ENCODE measurements at regions not wholly inside any gene's neighbourhood (a gene's known extent, or its start where the extent isn't known, plus 50 kb on each side); places are given as distances from the start of the nearest gene placed in this dataset.

- Histone ChIP-seq H3K36me3 (no peaks in the 10 kb centered on the region), H3K27ac (no peak overlapping the region), H3K9me3 (ENCODE audit: severe bottlenecking) (no peaks in the 10 kb centered on the region), H3K27me3 (ENCODE audit: insufficient read depth, low read depth, severe bottlenecking) (no peaks in the 10 kb centered on the region), H3K4me3 (ENCODE audit: low read depth, low read length) (no peak overlapping the region)
- DNase-seq, result no peak
- TF ChIP-seq CTCF (IDR thresholded peaks at IDR 0.05; ENCODE audit: low read depth, low read length), result no peak
Measured at GRCh38 chr13:33464345-33464744, 178.8 kb upstream of the STARD13 start.

GRCh38 chr13:33466262-33466661 is 180.7 kb upstream of the STARD13 start:
- Histone ChIP-seq H3K27ac (no peak overlapping the region), H3K36me3 (no peaks in the 10 kb centered on the region), H3K4me3 (ENCODE audit: low read depth, low read length) (no peak overlapping the region), H3K27me3 (ENCODE audit: insufficient read depth, low read depth, severe bottlenecking) (no peaks in the 10 kb centered on the region), H3K9me3 (ENCODE audit: severe bottlenecking) (no peaks in the 10 kb centered on the region)
- DNase-seq, result no peak
- no peak for TF ChIP-seq CTCF (IDR thresholded peaks at IDR 0.05; ENCODE audit: low read depth, low read length)

- no peaks in the 10 kb centered on the region for H3K36me3 ChIP-seq
- DNase-seq, result no peak
- no peak for TF ChIP-seq CTCF (IDR thresholded peaks at IDR 0.05; ENCODE audit: low read depth, low read length)
Measured at GRCh38 chr13:33467556-33467955, 182.0 kb upstream of the STARD13 start.

GRCh38 chr13:33471204-33471603 is 185.6 kb upstream of the STARD13 start:
- no peak for DNase-seq
- H3K27me3 ChIP-seq (ENCODE audit: insufficient read depth, low read depth, severe bottlenecking), result no peaks in the 10 kb centered on the region
- H3K27ac ChIP-seq, result no peak overlapping the region
- no peaks in the 10 kb centered on the region for H3K9me3 ChIP-seq (ENCODE audit: severe bottlenecking)
- no peak overlapping the region for H3K4me3 ChIP-seq (ENCODE audit: low read depth, low read length)
- no peak for TF ChIP-seq CTCF (IDR thresholded peaks at IDR 0.05; ENCODE audit: low read depth, low read length)
- no peaks in the 10 kb centered on the region for H3K36me3 ChIP-seq

More at GRCh38 chr13:33467556-33467955, 182.0 kb upstream of the STARD13 start:
- no peak overlapping the region for H3K4me3 ChIP-seq (ENCODE audit: low read depth, low read length)
- H3K9me3 ChIP-seq (ENCODE audit: severe bottlenecking), result no peaks in the 10 kb centered on the region
- H3K27ac ChIP-seq, result no peak overlapping the region
- no peaks in the 10 kb centered on the region for H3K27me3 ChIP-seq (ENCODE audit: insufficient read depth, low read depth, severe bottlenecking)

- Histone ChIP-seq H3K9me3 (ENCODE audit: severe bottlenecking) (no peaks in the 10 kb centered on the region), H3K4me3 (ENCODE audit: low read depth, low read length) (no peak overlapping the region), H3K36me3 (no peaks in the 10 kb centered on the region), H3K27ac (no peak overlapping the region), H3K27me3 (ENCODE audit: insufficient read depth, low read depth, severe bottlenecking) (no peaks in the 10 kb centered on the region)
- DNase-seq, result no peak
- TF ChIP-seq CTCF (IDR thresholded peaks at IDR 0.05; ENCODE audit: low read depth, low read length), result no peak
Measured at GRCh38 chr13:33472446-33472845, 186.9 kb upstream of the STARD13 start.

GRCh38 chr13:33479105-33479504 is 193.6 kb upstream of the STARD13 start:
- no peak for DNase-seq
- Histone ChIP-seq H3K9me3 (ENCODE audit: severe bottlenecking) (peaks cover 4% of the 10 kb centered on the region), H3K36me3 (no peaks in the 10 kb centered on the region), H3K27ac (no peak overlapping the region), H3K4me3 (ENCODE audit: low read depth, low read length) (no peak overlapping the region), H3K27me3 (ENCODE audit: insufficient read depth, low read depth, severe bottlenecking) (no peaks in the 10 kb centered on the region)
- no peak for TF ChIP-seq CTCF (IDR thresholded peaks at IDR 0.05; ENCODE audit: low read depth, low read length)

Data from WERI-Rb-1 (cell line).